PC-3 (cell line): ENCODE measurements at regions not wholly inside any gene's neighbourhood (a gene's known extent, or its start where the extent isn't known, plus 50 kb on each side); places are given as distances from the start of the nearest gene placed in this dataset.
A peak's percentile ranks its signal among the peaks of the same experiment; 100 is the strongest.

Experiments used
- ATAC-seq: fragments of 200-7000 bp; cut with Tn5 transposase; 2 replicates; pipeline ENCODE4 v1.9.1; 2020; ENCODE audit warnings: mild to moderate bottlenecking, moderate library complexity
- BruUV-seq: library from RNA; stranded (reverse); fragments of 400-500 nt; replicated peaks from 2 replicates; lab custom pipeline; 2021; lab: Mats Ljungman, UMichigan
- CTCF ChIA-PET: fragments of 300-600 bp; sonication (Branson Sonifier 250); formaldehyde crosslinking; loops from one replicate; lab custom pipeline; 2022; ENCODE audit warnings: antibody characterized with exemption; lab: Charles Lee
- POLR2A ChIA-PET: fragments of 300-600 bp; sonication (Branson Sonifier 250); formaldehyde crosslinking; loops from one replicate; lab custom pipeline; 2022; ENCODE audit warnings: antibody characterized with exemption; ENCODE audit not compliant: unreplicated experiment; lab: Charles Lee
- DNase-seq: peaks from one replicate; pipeline ENCODE4 v3.0.0-alpha.2; 2015
- H2AFZ ChIP-seq: fragments of 300-600 bp; sonication (generic); 2 replicates; pipeline ENCODE4 v1.6.0; 2016; ENCODE audit warnings: antibody characterized with exemption, low read length
- H3F3A ChIP-seq: fragments of 300-600 bp; sonication (generic); one replicate; pipeline ENCODE4 v1.6.0; 2017; ENCODE audit warnings: antibody characterized with exemption, low read length, control low read depth, mild to moderate bottlenecking; ENCODE audit not compliant: unreplicated experiment
- H3K27ac ChIP-seq: fragments of 300-600 bp; sonication (generic); 2 replicates; pipeline ENCODE4 v1.5.1; 2016; ENCODE audit warnings: mild to moderate bottlenecking, low read length
- H3K27me3 ChIP-seq: fragments of 300-600 bp; sonication (generic); 2 replicates; pipeline ENCODE4 v1.6.1; 2016; ENCODE audit warnings: low read length, mixed read lengths
- H3K36me3 ChIP-seq: fragments of 300-600 bp; sonication (generic); 2 replicates; pipeline ENCODE4 v1.6.1; 2016; ENCODE audit warnings: low read depth, mixed run types, low read length, mixed read lengths
- H3K4me1 ChIP-seq: fragments of 300-600 bp; sonication (generic); 2 replicates; pipeline ENCODE4 v1.5.1; 2016; ENCODE audit warnings: low read length; ENCODE audit not compliant: insufficient read depth
- H3K4me2 ChIP-seq: fragments of 300-600 bp; sonication (generic); 2 replicates; pipeline ENCODE4 v1.6.0; 2016; ENCODE audit warnings: low read length
- H3K4me3 ChIP-seq: fragments of 300-600 bp; sonication (generic); 2 replicates; pipeline ENCODE4 v1.5.1; 2016; ENCODE audit warnings: mild to moderate bottlenecking, low read length, mixed read lengths
- H3K79me2 ChIP-seq: fragments of 300-600 bp; sonication (generic); 2 replicates; pipeline ENCODE4 v1.6.1; 2017; ENCODE audit warnings: low read length, mixed read lengths
- H3K9ac ChIP-seq: fragments of 300-600 bp; sonication (generic); 2 replicates; pipeline ENCODE4 v1.6.0; 2016; ENCODE audit warnings: mild to moderate bottlenecking, low read length
- H3K9me2 ChIP-seq: fragments of 300-600 bp; sonication (generic); replicated peaks from 2 replicates; pipeline ENCODE4 v1.6.1; 2016; ENCODE audit warnings: mixed run types, low read length, mixed read lengths
- H3K9me3 ChIP-seq: fragments of 300-600 bp; sonication (generic); 2 replicates; pipeline ENCODE4 v1.6.1; 2016; ENCODE audit warnings: low read length, mixed read lengths
- H4K20me1 ChIP-seq: fragments of 300-600 bp; sonication (generic); 2 replicates; pipeline ENCODE4 v1.6.1; 2016; ENCODE audit warnings: low read length, mixed read lengths
- CTCF ChIP-seq: fragments of 300-600 bp; sonication (generic); conservative IDR thresholded peaks from 2 replicates; pipeline ENCODE4 v1.5.1; 2017; ENCODE audit warnings: antibody characterized with exemption, low read depth, mild to moderate bottlenecking, low read length
- EZH2 ChIP-seq: fragments of 300-600 bp; sonication (generic); IDR thresholded peaks from one replicate; pipeline ENCODE4 v1.6.1; 2017; ENCODE audit warnings: antibody characterized with exemption, mild to moderate bottlenecking, low read length; ENCODE audit not compliant: unreplicated experiment
- EZH2phosphoT487 ChIP-seq: fragments of 300-600 bp; sonication (generic); IDR thresholded peaks from 2 replicates; pipeline ENCODE4 v1.6.1; 2018; ENCODE audit warnings: mild to moderate bottlenecking, antibody characterized with exemption, low read length, borderline replicate concordance
- intact Hi-C: fragments of 100-400 bp; cut with micrococcal nuclease; formaldehyde crosslinking; loops from 2 replicates; pipeline ENCODE4 v1.9.0; 2023

- no TSS peak for BruUV-seq
- DNase-seq = no peak
- CTCF ChIA-PET = no interaction called here
- H4K20me1 ChIP-seq = no peaks in the 10 kb centered on the region
- H3F3A ChIP-seq = no peaks in the 10 kb centered on the region
- POLR2A ChIA-PET = interaction anchor here (0.6 kb wide), 1 partner anchor 54 kb away, joined by 4 read pairs; no protein-coding TSS in a partner anchor
- no peak overlapping the region for H3K4me3 ChIP-seq
- no peaks in the 10 kb centered on the region for H3K36me3 ChIP-seq
- TF ChIP-seq EZH2phosphoT487 = no peak
- TF ChIP-seq EZH2 = no peak
- TF ChIP-seq CTCF = no peak
- H3K27me3 ChIP-seq = no peaks in the 10 kb centered on the region
- no peak for ATAC-seq
- H3K9ac ChIP-seq = no peak overlapping the region
- no peaks in the 10 kb centered on the region for H3K9me2 ChIP-seq
- no peak overlapping the region for H3K27ac ChIP-seq
- intact Hi-C loops = no loop called here
- no peaks in the 10 kb centered on the region for H3K4me1 ChIP-seq
- H2AFZ ChIP-seq = no peak overlapping the region
- H3K79me2 ChIP-seq = no peaks in the 10 kb centered on the region
- H3K9me3 ChIP-seq = no peaks in the 10 kb centered on the region
- H3K4me2 ChIP-seq = no peak overlapping the region
Observed at GRCh38 chr13:64377606-64378005, 2852.5 kb downstream of the PCDH9 start.

GRCh38 chr13:64371461-64371860 is 2858.7 kb downstream of the PCDH9 start:
- CTCF ChIA-PET = no interaction called here
- Histone ChIP-seq H3K4me2 (no peak overlapping the region), H4K20me1 (no peaks in the 10 kb centered on the region), H3K4me1 (peaks cover 11% of the 10 kb centered on the region), H3K79me2 (no peaks in the 10 kb centered on the region), H3K27me3 (no peaks in the 10 kb centered on the region), H2AFZ (peak overlapping the region; percentile 41; the same call in 1 of the 2 replicates), H3K36me3 (no peaks in the 10 kb centered on the region), H3K9me3 (no peaks in the 10 kb centered on the region), H3K27ac (peak overlapping the region; percentile 56), H3K9ac (no peak overlapping the region), H3K9me2 (no peaks in the 10 kb centered on the region), H3K4me3 (no peak overlapping the region), H3F3A (no peaks in the 10 kb centered on the region)
- ATAC-seq = no peak
- intact Hi-C loops = no loop called here
- TF ChIP-seq EZH2 (no peak), CTCF (no peak), EZH2phosphoT487 (no peak)
- no peak for DNase-seq
- POLR2A ChIA-PET = interaction anchor here (0.7 kb wide), 1 partner anchor 78 kb away, joined by 3 read pairs; no protein-coding TSS in a partner anchor
- BruUV-seq = no TSS peak

- DNase-seq (peak; percentile 84), ATAC-seq (peak; percentile 96)
- intact Hi-C loops = no loop called here
- H3K27me3 ChIP-seq = no peaks in the 10 kb centered on the region
- no peaks in the 10 kb centered on the region for H4K20me1 ChIP-seq
- no peaks in the 10 kb centered on the region for H3K9me3 ChIP-seq
- no peaks in the 10 kb centered on the region for H3F3A ChIP-seq
- CTCF ChIA-PET = no interaction called here
- TF ChIP-seq EZH2 (no peak), CTCF (no peak), EZH2phosphoT487 (no peak)
- no peak overlapping the region for H3K4me2 ChIP-seq
- H2AFZ ChIP-seq = peak overlapping the region; percentile 41; the same call in 1 of the 2 replicates
- H3K36me3 ChIP-seq = no peaks in the 10 kb centered on the region
- no peaks in the 10 kb centered on the region for H3K79me2 ChIP-seq
- no TSS peak for BruUV-seq
- no peaks in the 10 kb centered on the region for H3K9me2 ChIP-seq
- no peak overlapping the region for H3K4me3 ChIP-seq
- peak overlapping the region; percentile 84 for H3K27ac ChIP-seq
- H3K4me1 ChIP-seq = peaks cover 11% of the 10 kb centered on the region
- H3K9ac ChIP-seq = no peak overlapping the region
- POLR2A ChIA-PET = interaction anchor here (0.7 kb wide), 1 partner anchor 78 kb away, joined by 3 read pairs; no protein-coding TSS in a partner anchor
Observed at GRCh38 chr13:64371045-64371444, 2859.1 kb downstream of the PCDH9 start.
